ENCODE measurements at regions not wholly inside any gene's neighbourhood (a gene's known extent, or its start where the extent isn't known, plus 50 kb on each side); places are given as distances from the start of the nearest gene placed in this dataset.

DNA sequence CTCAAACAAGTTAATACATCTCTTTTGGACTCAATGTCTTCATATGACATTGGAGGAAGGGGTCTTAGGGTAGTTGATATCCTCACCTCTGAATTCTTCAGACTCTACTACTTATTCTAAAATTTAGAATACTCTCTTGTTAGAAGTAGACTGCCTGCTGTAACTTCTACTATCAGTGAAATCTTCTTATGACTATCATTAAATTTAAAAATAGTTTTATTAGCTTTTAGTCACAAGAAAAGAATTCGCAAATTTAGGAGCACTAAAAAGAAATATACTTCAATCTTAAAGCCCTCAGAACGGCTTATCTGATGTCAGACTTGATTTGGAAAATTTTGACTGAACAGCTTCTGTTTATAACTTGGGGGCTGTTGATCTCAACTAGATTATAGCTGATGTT is 67.1 kb upstream of the TTC14 start:
- DNase-seq (ENCODE audit: low read depth), result no peak
- no peak overlapping the region for H3K4me3 ChIP-seq (ENCODE audit: low read depth, low read length)
- in situ Hi-C loops (cut with HindIII; ENCODE audit: low sequenced_read_pairs), result no loop called here
- TF ChIP-seq, protein P1, sequence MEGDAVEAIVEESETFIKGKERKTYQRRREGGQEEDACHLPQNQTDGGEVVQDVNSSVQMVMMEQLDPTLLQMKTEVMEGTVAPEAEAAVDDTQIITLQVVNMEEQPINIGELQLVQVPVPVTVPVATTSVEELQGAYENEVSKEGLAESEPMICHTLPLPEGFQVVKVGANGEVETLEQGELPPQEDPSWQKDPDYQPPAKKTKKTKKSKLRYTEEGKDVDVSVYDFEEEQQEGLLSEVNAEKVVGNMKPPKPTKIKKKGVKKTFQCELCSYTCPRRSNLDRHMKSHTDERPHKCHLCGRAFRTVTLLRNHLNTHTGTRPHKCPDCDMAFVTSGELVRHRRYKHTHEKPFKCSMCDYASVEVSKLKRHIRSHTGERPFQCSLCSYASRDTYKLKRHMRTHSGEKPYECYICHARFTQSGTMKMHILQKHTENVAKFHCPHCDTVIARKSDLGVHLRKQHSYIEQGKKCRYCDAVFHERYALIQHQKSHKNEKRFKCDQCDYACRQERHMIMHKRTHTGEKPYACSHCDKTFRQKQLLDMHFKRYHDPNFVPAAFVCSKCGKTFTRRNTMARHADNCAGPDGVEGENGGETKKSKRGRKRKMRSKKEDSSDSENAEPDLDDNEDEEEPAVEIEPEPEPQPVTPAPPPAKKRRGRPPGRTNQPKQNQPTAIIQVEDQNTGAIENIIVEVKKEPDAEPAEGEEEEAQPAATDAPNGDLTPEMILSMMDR (IDR thresholded peaks at IDR 0.05; ENCODE audit: low read depth, low read length, missing control alignments), result no peak

- no peak for DNase-seq (ENCODE audit: low read depth)
- TF ChIP-seq, protein P1 (IDR thresholded peaks at IDR 0.05; ENCODE audit: low read depth, low read length, missing control alignments), result no peak
- H3K4me3 ChIP-seq (ENCODE audit: low read depth, low read length), result no peak overlapping the region
- in situ Hi-C loops (cut with HindIII; ENCODE audit: low sequenced_read_pairs), result no loop called here
These were observed 63.5 kb upstream of the TTC14 start for GRCh38 chr3:180538493-180538892.

GRCh38 chr3:180543877-180544276 is 58.1 kb upstream of the TTC14 start:
- TF ChIP-seq, protein P1 (IDR thresholded peaks at IDR 0.05; ENCODE audit: low read depth, low read length, missing control alignments), result no peak
- in situ Hi-C loops (cut with HindIII; ENCODE audit: low sequenced_read_pairs), result no loop called here
- DNase-seq (ENCODE audit: low read depth), result no peak
- H3K4me3 ChIP-seq (ENCODE audit: low read depth, low read length), result no peak overlapping the region

- no peak for DNase-seq (ENCODE audit: low read depth)
- H3K4me3 ChIP-seq (ENCODE audit: low read depth, low read length), result no peak overlapping the region
- TF ChIP-seq, protein P1 (IDR thresholded peaks at IDR 0.05; ENCODE audit: low read depth, low read length, missing control alignments), result no peak
- in situ Hi-C loops (cut with HindIII; ENCODE audit: low sequenced_read_pairs), result no loop called here
These were observed 55.1 kb upstream of the TTC14 start for GRCh38 chr3:180546863-180547262.

DNA sequence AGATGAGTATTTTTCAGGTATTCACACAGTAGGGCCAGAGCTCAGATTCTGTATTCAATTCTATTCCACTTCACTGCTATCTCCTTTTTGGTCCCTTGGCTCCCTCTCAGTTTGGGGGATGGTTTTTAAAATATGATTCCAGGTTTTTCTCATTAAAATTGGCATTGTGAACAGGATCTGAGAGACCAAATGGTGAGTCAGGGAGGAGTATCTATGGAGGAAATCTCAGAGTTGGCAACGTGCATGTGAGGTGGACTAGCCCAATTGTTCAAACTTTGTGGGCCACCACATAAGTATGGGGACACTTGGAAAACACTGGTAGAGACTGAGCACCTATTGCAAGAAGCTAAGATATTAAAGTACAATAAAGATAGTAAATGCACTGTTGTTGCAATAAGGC is 53.9 kb upstream of the TTC14 start:
- in situ Hi-C loops (cut with HindIII; ENCODE audit: low sequenced_read_pairs), result no loop called here

More for the DNA sequence above, 53.9 kb upstream of the TTC14 start:
- DNase-seq (ENCODE audit: low read depth), result no peak
- TF ChIP-seq, protein P1 (IDR thresholded peaks at IDR 0.05; ENCODE audit: low read depth, low read length, missing control alignments), result no peak
- H3K4me3 ChIP-seq (ENCODE audit: low read depth, low read length), result no peak overlapping the region
